Eye (tissue), 1 donor: ENCODE measurements at regions not wholly inside any gene's neighbourhood (a gene's known extent, or its start where the extent isn't known, plus 50 kb on each side); places are given as distances from the start of the nearest gene placed in this dataset.

Experiments
- DNase-seq: peaks from one replicate; pipeline ENCODE4 v3.0.0-alpha.2; 2015

- no peak for DNase-seq
Observed at GRCh38 chr6:96465321-96465903, 56.2 kb upstream of the UFL1 start.

- DNase-seq, result no peak
Observed at GRCh38 chr6:96466147-96466863, 55.3 kb upstream of the UFL1 start.

GRCh38 chr6:96467814-96468213 lies 53.8 kb upstream of the UFL1 start:
- no peak for DNase-seq

GRCh38 chr6:96468281-96468680 lies 53.3 kb upstream of the UFL1 start:
- DNase-seq, result no peak

- DNase-seq, result peak; percentile 47
Observed at GRCh38 chr6:96468681-96469224, 52.9 kb upstream of the UFL1 start.

GRCh38 chr6:96469312-96469711 lies 52.3 kb upstream of the UFL1 start:
- no peak for DNase-seq

GRCh38 chr6:96470296-96470695 lies 51.3 kb upstream of the UFL1 start:
- DNase-seq, result no peak
